IMR-90 (cell line): ENCODE measurements at regions not wholly inside any gene's neighbourhood (a gene's known extent, or its start where the extent isn't known, plus 50 kb on each side); places are given as distances from the start of the nearest gene placed in this dataset. TPM values are rescaled to one million over a fixed set of nuclear protein-coding genes. Genes with fewer than 3 reads are reported as not detected.

Experiments
- ATAC-seq: fragments of 200-7000 bp; cut with Tn5 transposase; 2 replicates; pipeline ENCODE4 v1.9.1; 2020; ENCODE audit warnings: low read depth, mild to moderate bottlenecking, moderate library complexity
- BruUV-seq: library from RNA; stranded (reverse); fragments of 400-500 nt; replicated peaks from 2 replicates; lab custom pipeline; 2021; lab: Mats Ljungman, UMichigan
- CTCF ChIA-PET: fragments of 300-600 bp; formaldehyde crosslinking; extraction: SDS; loops from one replicate; lab custom pipeline; 2021; ENCODE audit warnings: antibody characterized with exemption; lab: Yijun Ruan, JAX
- POLR2A ChIA-PET: fragments of 300-600 bp; sonication (Branson Sonifier 250); formaldehyde crosslinking; loops from one replicate; lab custom pipeline; 2022; ENCODE audit warnings: antibody characterized with exemption; ENCODE audit not compliant: unreplicated experiment; lab: Charles Lee
- DNase-seq: peaks from one replicate; pipeline ENCODE4 v3.0.0; 2013
- H2AFZ ChIP-seq: replicated peaks from 2 replicates; pipeline ENCODE3; 2013; ENCODE audit warnings: low read length, mild to moderate bottlenecking; ENCODE audit not compliant: poor library complexity
- H2AK5ac ChIP-seq: 2 replicates; pipeline ENCODE4 v1.6.1; 2013; ENCODE audit warnings: low read depth, low read length, inconsistent platforms
- H2AK9ac ChIP-seq: replicated peaks from 2 replicates; pipeline ENCODE3; 2013; ENCODE audit warnings: mild to moderate bottlenecking, low read depth, low read length, moderate library complexity; ENCODE audit not compliant: poor library complexity
- H2BK120ac ChIP-seq: 2 replicates; pipeline ENCODE4 v1.6.1; 2013; ENCODE audit warnings: low read depth, low read length, inconsistent platforms
- H2BK15ac ChIP-seq: 3 replicates; pipeline ENCODE4 v1.6.1; 2013; ENCODE audit warnings: low read depth, low read length, inconsistent platforms
- H2BK20ac ChIP-seq: 2 replicates; pipeline ENCODE4 v1.6.1; 2013; ENCODE audit warnings: low read depth, mild to moderate bottlenecking, inconsistent platforms, low read length, moderate library complexity
- H2BK5ac ChIP-seq: 2 replicates; pipeline ENCODE4 v1.6.1; 2013; ENCODE audit warnings: mild to moderate bottlenecking, low read depth, low read length, inconsistent platforms; ENCODE audit not compliant: poor library complexity, severe bottlenecking
- H3K14ac ChIP-seq: replicated peaks from 2 replicates; pipeline ENCODE4 v1.6.1; 2013; ENCODE audit warnings: low read depth, low read length, inconsistent platforms
- H3K18ac ChIP-seq: 2 replicates; pipeline ENCODE4 v1.6.1; 2013; ENCODE audit warnings: low read depth, low read length, control low read depth
- H3K23ac ChIP-seq: 2 replicates; pipeline ENCODE4 v1.6.1; 2013; ENCODE audit warnings: low read depth, low read length, inconsistent platforms
- H3K27ac ChIP-seq: 2 replicates; pipeline ENCODE4 v1.5.1; 2013; ENCODE audit warnings: mild to moderate bottlenecking, control low read depth, low read length; ENCODE audit not compliant: insufficient read depth
- H3K27me3 ChIP-seq: 2 replicates; pipeline ENCODE4 v1.6.1; 2013; ENCODE audit warnings: low read length; ENCODE audit not compliant: control insufficient read depth, insufficient read depth
- H3K36me3 ChIP-seq: 2 replicates; pipeline ENCODE4 v1.6.1; 2013; ENCODE audit warnings: low read length, mixed read lengths; ENCODE audit not compliant: control insufficient read depth, insufficient read depth
- H3K4ac ChIP-seq: 2 replicates; pipeline ENCODE4 v1.6.1; 2013; ENCODE audit warnings: low read depth, low read length, inconsistent platforms
- H3K4me1 ChIP-seq: 2 replicates; pipeline ENCODE4 v1.6.1; 2013; ENCODE audit warnings: low read length, mixed read lengths; ENCODE audit not compliant: control insufficient read depth, insufficient read depth
- H3K4me2 ChIP-seq: 2 replicates; pipeline ENCODE4 v1.6.1; 2013; ENCODE audit warnings: low read depth, mild to moderate bottlenecking, control low read depth, low read length, moderate library complexity
- H3K4me3 ChIP-seq: 2 replicates; pipeline ENCODE4 v1.5.1; 2013; ENCODE audit warnings: low read depth, mild to moderate bottlenecking, control low read depth, low read length, moderate library complexity; ENCODE audit not compliant: insufficient read depth
- H3K56ac ChIP-seq: 2 replicates; pipeline ENCODE4 v1.6.1; 2013; ENCODE audit warnings: low read length, inconsistent platforms; ENCODE audit not compliant: insufficient read depth; ENCODE audit errors: extremely low read depth
- H3K79me1 ChIP-seq, 2 experiments: 2 replicates each; pipeline ENCODE4 v1.6.1; 2013; ENCODE audit warnings: low read length in 2 of 2, inconsistent platforms in 1 of 2, low read depth in 1 of 2
- H3K9ac ChIP-seq: 2 replicates; pipeline ENCODE4 v1.6.1; 2013; ENCODE audit warnings: low read depth, low read length, control low read depth
- H3K9me1 ChIP-seq: 2 replicates; pipeline ENCODE4 v1.6.1; 2013; ENCODE audit warnings: low read length, inconsistent platforms; ENCODE audit not compliant: insufficient read depth
- H3K9me3 ChIP-seq: 2 replicates; pipeline ENCODE4 v1.6.1; 2013; ENCODE audit warnings: low read length; ENCODE audit not compliant: control insufficient read depth, insufficient read depth
- H4K20me1 ChIP-seq: 2 replicates; pipeline ENCODE4 v1.6.1; 2013; ENCODE audit warnings: low read length, inconsistent platforms; ENCODE audit not compliant: insufficient read depth
- H4K5ac ChIP-seq: 2 replicates; pipeline ENCODE4 v1.6.1; 2013; ENCODE audit warnings: mild to moderate bottlenecking, low read depth, low read length, control low read depth
- H4K8ac ChIP-seq, 2 experiments: 2 replicates each; pipeline ENCODE4 v1.6.1; 2013; ENCODE audit warnings: low read depth in 2 of 2, low read length in 2 of 2, control low read depth in 1 of 2, inconsistent platforms in 1 of 2
- H4K91ac ChIP-seq: 2 replicates; pipeline ENCODE4 v1.6.1; 2013; ENCODE audit warnings: low read depth, low read length, inconsistent platforms; ENCODE audit not compliant: insufficient read depth
- MAFK ChIP-seq: IDR thresholded peaks from 2 replicates; pipeline ENCODE4 v1.6.1; 2012; ENCODE audit warnings: low read depth, low read length, improper control_type of control experiment
- RCOR1 ChIP-seq: IDR thresholded peaks from 2 replicates; pipeline ENCODE4 v1.6.1; 2012; ENCODE audit warnings: mild to moderate bottlenecking, low read length, improper control_type of control experiment; ENCODE audit not compliant: insufficient replicate concordance
- WGBS, 2 experiments: methylation state at CpG; one replicate each; pipeline versions ENCODE4 v1.1.5 to v1.1.7; 2013; ENCODE audit warnings: missing lambda C conversion rate in 2 of 2; ENCODE audit not compliant: insufficient read length in 1 of 2; ENCODE audit errors: extremely low coverage in 2 of 2; 5-methylcytosine and 5-hydroxymethylcytosine counted together
- dilution Hi-C: fragments of 300-500 bp; cut with HindIII; formaldehyde crosslinking; loops from one replicate; pipeline ENCODE4 v1.14.3; 2018; ENCODE audit warnings: low sequenced_read_pairs; ENCODE audit not compliant: unreplicated experiment
- in situ Hi-C: fragments of 300-500 bp; cut with MboI; formaldehyde crosslinking; loops from 3 replicates; pipeline ENCODE4 v1.14.3; 2019; ENCODE audit warnings: low sequenced_read_pairs, inconsistent platforms, mixed read lengths
- intact Hi-C: fragments of 100-400 bp; cut with micrococcal nuclease; formaldehyde crosslinking; loops from 2 replicates; pipeline ENCODE4 v1.10.0; 2022
- microRNA-seq, 2 experiments: library from miRNA; stranded (forward) in 1 of 2; unstranded in 1 of 2; fragments of 10-50 nt in 1 of 2; fragments of <30 nt in 1 of 2; gene quantifications in 1 of 2; microRNA quantifications in 1 of 2; one replicate each; pipeline versions ENCODE3 to v1.1.0; 2013 to 2020; ENCODE audit not compliant: insufficient read depth in 1 of 2, insufficient read length in 1 of 2, unreplicated experiment in 1 of 2
- small RNA-seq, 5 experiments: library from RNA; depleted of rRNA; stranded (forward); fragments of <200 nt; gene quantifications; one replicate each; pipeline ENCODE3, GENCODE V24; 2012
- TF ChIP-seq, protein P1 (sequence below): conservative IDR thresholded peaks from 2 replicates; pipeline ENCODE4 v1.5.1; 2012; ENCODE audit warnings: mild to moderate bottlenecking, low read depth, low read length, improper control_type of control experiment

DNA sequence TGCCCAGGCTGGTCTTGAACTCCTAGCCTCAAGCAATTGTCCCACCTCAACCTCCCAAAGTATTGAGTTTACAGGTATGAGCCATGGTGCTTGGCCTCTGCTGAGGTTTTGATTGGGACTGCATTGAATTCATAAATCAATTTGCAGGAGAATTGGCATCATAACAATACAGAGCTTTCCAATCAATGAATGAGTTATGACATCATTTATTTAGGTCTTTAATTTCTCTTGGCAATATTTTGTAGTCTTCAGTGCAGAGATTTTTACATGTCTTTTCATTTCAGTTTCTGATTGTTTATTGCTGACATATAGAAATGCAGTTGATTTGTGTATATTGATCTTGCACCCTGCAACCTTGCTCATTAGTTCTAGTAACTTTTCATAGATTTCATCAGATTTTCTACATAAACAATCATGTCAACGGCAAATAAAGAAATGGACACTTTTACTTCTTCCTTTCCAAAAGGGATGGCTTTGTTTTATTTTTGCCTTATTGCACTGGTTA lies 119.9 kb downstream of the TFCP2L1 start:
- Histone ChIP-seq H2AK5ac (no peak overlapping the region), H3K9me3 (no peaks in the 10 kb centered on the region), H3K9me1 (no peaks in the 10 kb centered on the region), H3K27ac (no peak overlapping the region), H3K14ac (no peak overlapping the region), H3K4me3 (no peak overlapping the region), H3K4ac (no peak overlapping the region), H2BK5ac (no peak overlapping the region), H3K4me1 (no peaks in the 10 kb centered on the region), H3K4me2 (no peak overlapping the region), H3K56ac (no peak overlapping the region), H2BK15ac (no peak overlapping the region), H4K20me1 (no peaks in the 10 kb centered on the region), H4K5ac (no peak overlapping the region), H4K91ac (no peak overlapping the region), H3K79me1 (no peaks in the 10 kb centered on the region), H2BK20ac (no peak overlapping the region), H3K9ac (no peak overlapping the region), H3K23ac (no peak overlapping the region), H3K18ac (no peak overlapping the region), H4K8ac (no peak overlapping the region), H3K27me3 (peaks cover 6% of the 10 kb centered on the region), H3K36me3 (no peaks in the 10 kb centered on the region), H2AFZ (no peak overlapping the region), H2AK9ac (no peak overlapping the region), H2BK120ac (no peak overlapping the region)
- BruUV-seq = no TSS peak
- ATAC-seq = no peak
- intact Hi-C loops (no loop called here), dilution Hi-C loops (no loop called here), in situ Hi-C loops (no loop called here)
- ChIA-PET CTCF (no interaction called here), POLR2A (no interaction called here)
- no peak for TF ChIP-seq RCOR1
- TF ChIP-seq MAFK = peak; percentile 17; the same call in 1 of the 2 replicates
- TF ChIP-seq, protein P1, sequence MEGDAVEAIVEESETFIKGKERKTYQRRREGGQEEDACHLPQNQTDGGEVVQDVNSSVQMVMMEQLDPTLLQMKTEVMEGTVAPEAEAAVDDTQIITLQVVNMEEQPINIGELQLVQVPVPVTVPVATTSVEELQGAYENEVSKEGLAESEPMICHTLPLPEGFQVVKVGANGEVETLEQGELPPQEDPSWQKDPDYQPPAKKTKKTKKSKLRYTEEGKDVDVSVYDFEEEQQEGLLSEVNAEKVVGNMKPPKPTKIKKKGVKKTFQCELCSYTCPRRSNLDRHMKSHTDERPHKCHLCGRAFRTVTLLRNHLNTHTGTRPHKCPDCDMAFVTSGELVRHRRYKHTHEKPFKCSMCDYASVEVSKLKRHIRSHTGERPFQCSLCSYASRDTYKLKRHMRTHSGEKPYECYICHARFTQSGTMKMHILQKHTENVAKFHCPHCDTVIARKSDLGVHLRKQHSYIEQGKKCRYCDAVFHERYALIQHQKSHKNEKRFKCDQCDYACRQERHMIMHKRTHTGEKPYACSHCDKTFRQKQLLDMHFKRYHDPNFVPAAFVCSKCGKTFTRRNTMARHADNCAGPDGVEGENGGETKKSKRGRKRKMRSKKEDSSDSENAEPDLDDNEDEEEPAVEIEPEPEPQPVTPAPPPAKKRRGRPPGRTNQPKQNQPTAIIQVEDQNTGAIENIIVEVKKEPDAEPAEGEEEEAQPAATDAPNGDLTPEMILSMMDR = no peak
- no peak for DNase-seq
- WGBS, 2 experiments = no CpG with 5 or more reads among the region's 1 CpG

Small RNA genes lying in the stretch of these regions (microRNA-seq; reads per million reads assigned to microRNA genes)
- gene RF00019 (ENCODE audit: insufficient read depth, insufficient read length) = not detected

Small RNA genes lying in the stretch of these regions (small RNA-seq; reads per million reads assigned to genes)
- 0 reads per million in 5 experiments for gene RF00019
